Transverse colon (tissue), 4 donors: ENCODE measurements at regions not wholly inside any gene's neighbourhood (a gene's known extent, or its start where the extent isn't known, plus 50 kb on each side); places are given as distances from the start of the nearest gene placed in this dataset.

Experiments used
- EP300 ChIP-seq: sonication (generic); formaldehyde crosslinking; IDR thresholded peaks from one replicate; pipeline ENCODE4 v1.6.1; 2017; ENCODE audit warnings: antibody characterized with exemption, low read depth
- POLR2A ChIP-seq: fragments of 450-650 bp; IDR thresholded peaks from one replicate; pipeline ENCODE4 v1.6.1; 2016; ENCODE audit warnings: antibody characterized with exemption, mild to moderate bottlenecking, moderate library complexity
- POLR2AphosphoS5 ChIP-seq, 3 donors: sonication (generic); formaldehyde crosslinking; IDR thresholded peaks; one replicate each; pipeline ENCODE4 v1.6.1; 2016; ENCODE audit warnings: antibody characterized with exemption in 3 of 3
- TF ChIP-seq, protein P1 (sequence below), 5 experiments: fragments of 200-600 bp in 3 of 5; fragments of 450-650 bp in 2 of 5; sonication (generic) in 3 of 5; IDR thresholded peaks; 1 replicate in 2 of 5; 2 replicates in 3 of 5; pipeline ENCODE4 v1.5.1; 2016 to 2017; ENCODE audit warnings: antibody characterized with exemption in 5 of 5, inconsistent platforms in 3 of 5, mild to moderate bottlenecking in 2 of 5, moderate library complexity in 1 of 5

DNA sequence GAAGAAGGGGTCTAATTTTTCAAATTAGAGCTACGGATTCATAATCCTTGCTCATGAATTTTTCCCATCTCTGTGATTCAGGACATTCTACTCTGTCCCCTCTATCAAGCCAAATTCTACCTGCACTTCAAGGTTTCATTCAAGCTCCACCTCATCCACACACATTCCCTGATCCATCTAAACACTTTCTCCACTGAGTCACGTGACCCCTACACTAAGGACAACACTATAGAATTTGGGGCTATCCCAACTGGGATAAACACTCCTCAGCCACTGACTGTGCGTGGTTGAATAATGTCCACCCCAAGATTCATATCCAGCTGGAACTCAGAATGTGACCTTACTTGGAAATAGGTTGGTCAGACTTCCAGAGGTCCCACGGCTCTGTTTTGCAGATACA, 159.9 kb upstream of the ACVR2A start:
- TF ChIP-seq EP300 (no peak), POLR2A (no peak), POLR2AphosphoS5 (IDR thresholded peaks at IDR 0.05) (no peak)
- TF ChIP-seq, protein P1, sequence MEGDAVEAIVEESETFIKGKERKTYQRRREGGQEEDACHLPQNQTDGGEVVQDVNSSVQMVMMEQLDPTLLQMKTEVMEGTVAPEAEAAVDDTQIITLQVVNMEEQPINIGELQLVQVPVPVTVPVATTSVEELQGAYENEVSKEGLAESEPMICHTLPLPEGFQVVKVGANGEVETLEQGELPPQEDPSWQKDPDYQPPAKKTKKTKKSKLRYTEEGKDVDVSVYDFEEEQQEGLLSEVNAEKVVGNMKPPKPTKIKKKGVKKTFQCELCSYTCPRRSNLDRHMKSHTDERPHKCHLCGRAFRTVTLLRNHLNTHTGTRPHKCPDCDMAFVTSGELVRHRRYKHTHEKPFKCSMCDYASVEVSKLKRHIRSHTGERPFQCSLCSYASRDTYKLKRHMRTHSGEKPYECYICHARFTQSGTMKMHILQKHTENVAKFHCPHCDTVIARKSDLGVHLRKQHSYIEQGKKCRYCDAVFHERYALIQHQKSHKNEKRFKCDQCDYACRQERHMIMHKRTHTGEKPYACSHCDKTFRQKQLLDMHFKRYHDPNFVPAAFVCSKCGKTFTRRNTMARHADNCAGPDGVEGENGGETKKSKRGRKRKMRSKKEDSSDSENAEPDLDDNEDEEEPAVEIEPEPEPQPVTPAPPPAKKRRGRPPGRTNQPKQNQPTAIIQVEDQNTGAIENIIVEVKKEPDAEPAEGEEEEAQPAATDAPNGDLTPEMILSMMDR (IDR thresholded peaks at IDR 0.05), result no peak
